ENCODE measurements at regions not wholly inside any gene's neighbourhood (a gene's known extent, or its start where the extent isn't known, plus 50 kb on each side); places are given as distances from the start of the nearest gene placed in this dataset.
"Not testable (repeated sequence)": the region's sequence is repeated elsewhere in the genome, so short reads cannot be mapped to it uniquely, and the experiment has no call there.

- DNase-seq (ENCODE audit: low read depth), result no peak
Measured at GRCh38 chr4:36590343-36590742, 308.9 kb downstream of the DTHD1 start.

GRCh38 chr4:36601864-36602495 is 320.6 kb downstream of the DTHD1 start:
- DNase-seq (ENCODE audit: low read depth), result no peak

- no peak for DNase-seq (ENCODE audit: low read depth)
Measured at GRCh38 chr4:36609661-36610060, 328.2 kb downstream of the DTHD1 start.

GRCh38 chr4:36610628-36611027 is 329.2 kb downstream of the DTHD1 start:
- no peak for DNase-seq (ENCODE audit: low read depth)

- DNase-seq (ENCODE audit: low read depth), result not testable (repeated sequence)
Measured at GRCh38 chr4:36613142-36613541, 331.7 kb downstream of the DTHD1 start.

DNA sequence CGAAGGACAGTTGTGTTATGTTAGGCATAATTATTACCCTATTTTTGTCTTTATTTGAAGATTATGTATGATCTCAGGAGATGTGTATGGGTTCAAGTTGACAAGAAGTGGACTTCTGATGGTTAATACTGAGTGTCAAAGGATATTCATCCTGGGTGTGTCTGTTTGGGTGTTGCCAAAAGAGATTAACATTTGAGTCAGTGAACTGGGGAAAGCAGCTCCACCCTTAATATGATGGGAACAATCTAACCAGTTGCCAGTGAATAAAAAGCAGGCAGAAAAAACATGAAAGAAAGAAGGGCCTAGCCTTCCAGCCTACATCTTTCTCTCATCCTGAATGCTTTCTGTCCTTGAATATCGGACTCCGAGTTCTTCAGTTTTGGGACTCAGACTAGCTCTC is 332.6 kb downstream of the DTHD1 start:
- DNase-seq (ENCODE audit: low read depth), result no peak

DNA sequence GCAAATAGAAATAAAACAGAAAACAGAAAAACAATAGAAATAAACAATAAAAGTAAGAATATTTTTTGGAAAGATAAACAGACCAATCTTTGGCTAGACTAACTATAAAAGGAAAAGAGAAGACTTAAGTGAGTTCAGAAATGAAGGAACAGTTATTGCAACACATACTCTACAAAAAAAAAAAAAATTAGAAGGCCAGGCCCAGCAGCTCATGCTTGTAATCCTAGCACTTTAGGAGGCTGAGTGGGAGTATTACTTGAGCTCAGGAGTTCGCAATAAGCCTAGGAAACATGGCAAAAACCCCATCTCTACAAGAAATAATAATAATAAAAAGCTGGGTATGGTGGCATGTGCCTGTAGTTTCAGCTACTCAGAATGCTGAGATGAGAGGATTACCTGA is 336.7 kb downstream of the DTHD1 start:
- DNase-seq (ENCODE audit: low read depth), result no peak

DNA sequence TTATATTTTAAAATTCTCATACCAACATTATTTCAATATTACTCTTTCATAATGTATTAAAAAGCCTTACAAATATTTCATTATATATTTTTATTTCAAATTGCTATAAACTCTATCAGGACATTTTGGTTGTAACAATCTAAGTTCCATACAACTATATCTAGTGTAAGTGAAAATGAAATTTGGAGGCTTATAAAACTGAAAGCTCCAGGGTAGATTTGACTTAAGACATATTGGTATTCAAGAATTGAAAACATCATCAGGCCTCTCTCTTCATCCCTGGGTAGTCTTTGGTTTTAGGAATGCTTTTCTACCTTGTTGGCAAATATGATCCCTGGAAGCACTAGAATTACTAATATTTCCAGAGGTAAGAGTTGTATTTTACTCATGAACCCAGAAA is 342.6 kb downstream of the DTHD1 start:
- DNase-seq (ENCODE audit: low read depth), result no peak

DNA sequence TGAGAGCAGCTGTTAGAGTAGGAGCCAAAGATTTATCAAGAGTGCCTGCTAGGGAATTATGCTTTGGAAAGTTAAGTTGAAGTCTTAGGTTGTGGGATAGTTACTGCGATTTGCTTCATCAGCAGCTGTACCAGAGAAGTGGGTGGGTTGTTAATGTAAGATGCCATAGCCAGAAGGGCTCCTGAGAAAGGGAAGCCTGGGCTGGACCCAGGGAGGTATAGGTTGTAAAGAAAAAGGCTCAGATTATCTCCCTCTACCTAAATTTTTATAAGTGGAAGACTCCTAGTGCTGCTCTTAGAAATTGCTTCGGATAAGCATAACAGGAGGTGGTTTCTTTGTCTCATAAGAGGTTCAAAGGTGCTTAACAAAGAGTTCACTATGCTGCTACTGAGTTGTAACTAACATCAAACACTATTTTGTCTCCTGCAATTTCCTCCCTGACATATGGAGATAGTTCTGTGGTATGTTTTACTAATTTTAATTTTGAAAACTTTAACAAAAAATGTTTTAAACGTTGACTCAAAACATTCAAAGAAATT is 356.9 kb downstream of the DTHD1 start:
- DNase-seq (ENCODE audit: low read depth), result no peak

- no peak for DNase-seq (ENCODE audit: low read depth)
Measured at GRCh38 chr4:36640876-36641275, 359.5 kb downstream of the DTHD1 start.

DNA sequence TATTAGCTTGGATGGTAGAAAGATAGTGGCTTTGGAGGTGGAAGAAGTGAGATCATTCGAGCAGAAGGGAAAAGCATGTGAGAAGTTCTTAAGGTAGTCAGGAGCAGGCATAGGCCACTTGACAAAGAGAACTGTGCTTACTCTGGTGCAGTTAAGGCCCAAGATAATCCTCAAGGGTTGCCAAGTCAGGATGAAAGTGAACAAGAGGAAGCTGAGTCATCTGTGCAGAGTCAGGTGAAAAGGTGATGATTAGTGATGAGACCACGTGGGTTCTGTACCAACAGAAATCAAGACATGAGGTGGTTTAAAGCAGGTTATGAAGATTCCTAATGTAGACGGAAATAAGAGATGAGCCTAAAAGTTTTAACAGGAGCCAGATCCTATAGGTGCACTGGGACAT is 369.8 kb downstream of the DTHD1 start:
- no peak for DNase-seq (ENCODE audit: low read depth)

- DNase-seq (ENCODE audit: low read depth), result no peak
Measured at GRCh38 chr4:36652857-36653256, 371.4 kb downstream of the DTHD1 start.

DNA sequence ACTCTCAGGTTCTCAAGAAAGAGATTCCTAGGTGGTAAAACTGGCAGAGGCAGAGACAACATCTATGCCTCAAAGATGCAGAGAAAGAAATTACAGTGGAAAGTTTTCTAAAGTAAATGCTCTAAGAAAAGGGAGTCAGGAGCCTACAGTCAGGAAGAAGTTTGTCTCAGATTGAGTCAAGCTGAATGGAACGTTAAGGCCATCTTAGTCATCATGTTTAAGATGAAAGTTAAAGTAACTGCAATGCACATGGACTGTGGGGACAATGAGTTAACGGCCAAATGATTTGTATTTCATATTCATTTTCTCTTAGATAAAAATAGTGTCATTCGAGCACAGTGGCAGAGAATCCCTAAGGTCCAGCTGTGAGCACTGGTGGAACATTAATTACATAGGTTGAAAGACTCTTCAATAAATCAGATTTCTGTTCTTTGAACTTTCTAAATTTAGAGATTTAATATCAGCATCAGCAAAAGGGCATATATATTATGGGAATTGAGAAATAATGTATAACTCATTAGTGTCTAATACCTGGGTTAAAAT is 384.6 kb downstream of the DTHD1 start:
- no peak for DNase-seq (ENCODE audit: low read depth)

DNA sequence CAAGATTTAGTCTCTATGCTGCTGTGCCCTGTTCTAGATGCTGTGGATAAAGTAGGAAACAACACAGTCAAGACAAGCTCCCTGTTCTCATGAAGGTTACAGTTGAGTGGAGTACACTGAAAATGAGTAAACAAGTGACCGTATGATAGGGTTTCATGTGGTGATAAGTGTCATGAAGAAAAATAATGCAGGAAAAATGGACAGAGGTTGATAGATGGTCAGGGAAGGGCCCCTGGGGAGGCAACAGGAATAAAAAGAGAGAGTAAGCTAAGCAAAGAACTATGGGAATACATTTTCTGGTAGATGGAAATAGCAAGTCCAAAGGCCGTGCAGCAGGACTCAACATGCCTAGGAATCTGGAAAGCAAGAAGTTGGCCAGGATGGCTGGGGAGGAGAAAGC is 394.0 kb downstream of the DTHD1 start:
- no peak for DNase-seq (ENCODE audit: low read depth)

GRCh38 chr4:36676139-36677050 is 395.0 kb downstream of the DTHD1 start:
- DNase-seq (ENCODE audit: low read depth), result no peak

DNA sequence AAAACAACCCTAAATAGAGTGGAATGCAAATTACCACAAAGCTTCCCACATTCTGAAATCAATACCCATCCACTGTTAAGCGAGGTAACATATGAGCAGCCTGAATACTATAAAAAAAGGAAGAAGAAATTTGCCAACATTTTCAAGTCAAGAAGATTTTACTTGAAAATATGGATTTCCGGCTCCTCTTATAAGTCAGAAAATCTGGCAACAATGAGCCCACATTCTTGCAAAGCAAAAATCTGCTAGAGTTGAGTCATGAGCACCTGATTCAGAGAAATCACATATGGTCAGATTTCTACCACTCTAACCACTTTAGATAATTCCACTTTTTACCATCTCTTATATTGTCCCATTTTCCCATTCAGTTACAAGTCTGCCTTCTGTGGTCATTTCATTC is 395.7 kb downstream of the DTHD1 start:
- no peak for DNase-seq (ENCODE audit: low read depth)

DNA sequence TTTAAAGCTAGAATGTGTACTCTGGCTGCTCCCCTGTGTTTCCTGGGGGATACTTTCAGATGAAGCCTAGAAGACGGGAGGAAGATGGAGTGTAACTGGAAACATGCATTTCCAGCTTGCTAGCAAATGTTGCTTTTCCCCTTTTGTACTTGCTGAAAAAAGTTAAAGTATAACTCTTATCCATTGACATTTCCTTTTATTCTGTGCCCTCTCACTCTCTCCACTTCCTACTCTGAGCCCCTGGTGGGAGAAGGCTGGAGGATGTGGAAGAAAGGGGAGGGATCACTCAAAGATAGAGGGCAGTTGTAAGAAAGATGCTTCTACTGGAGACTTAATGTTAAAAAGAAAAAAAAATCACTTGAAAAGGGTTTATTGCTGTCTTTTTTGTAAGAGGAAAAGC is 396.5 kb downstream of the DTHD1 start:
- no peak for DNase-seq (ENCODE audit: low read depth)

- no peak for DNase-seq (ENCODE audit: low read depth)
Measured at GRCh38 chr4:36687681-36688080, 406.3 kb downstream of the DTHD1 start.

DNA sequence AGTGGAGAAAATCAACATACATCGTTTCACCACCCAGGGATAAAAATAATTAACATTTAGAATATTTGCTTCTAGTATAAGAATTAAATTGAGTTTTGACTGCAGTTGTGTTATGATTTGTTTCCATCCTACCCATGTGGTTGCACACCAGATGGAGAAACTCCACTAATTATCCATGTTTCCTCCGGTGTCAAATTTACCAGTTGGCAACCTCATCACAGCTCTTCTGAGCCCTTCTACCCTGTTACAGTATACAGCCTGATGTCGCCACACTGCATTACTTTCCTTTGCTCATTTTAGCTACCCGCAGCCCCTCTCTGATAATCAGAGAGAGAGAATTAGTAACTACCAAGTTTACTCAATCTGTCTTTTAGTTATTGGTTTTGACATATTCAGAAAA is 411.2 kb downstream of the DTHD1 start:
- no peak for DNase-seq (ENCODE audit: low read depth)

- no peak for DNase-seq (ENCODE audit: low read depth)
Measured at GRCh38 chr4:36702245-36702644, 420.8 kb downstream of the DTHD1 start.

DNA sequence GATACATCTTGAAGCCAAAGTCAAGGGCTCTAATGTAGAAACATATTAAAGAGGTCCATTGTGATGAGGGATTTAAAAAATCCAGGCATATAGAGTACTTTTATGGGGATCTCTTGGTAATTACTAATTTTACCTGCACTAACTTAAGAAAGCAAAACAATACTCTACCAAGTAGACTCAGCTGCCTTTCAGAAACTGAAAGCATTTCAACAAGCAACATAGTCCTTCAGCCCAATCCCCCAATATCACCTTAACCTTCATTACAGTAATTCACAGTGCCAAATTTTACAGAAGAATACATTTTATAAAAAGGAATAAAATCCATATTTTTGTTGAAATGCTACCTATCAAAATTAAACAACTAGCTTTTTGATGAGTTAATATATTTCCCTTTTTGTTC is 422.9 kb downstream of the DTHD1 start:
- no peak for DNase-seq (ENCODE audit: low read depth)

- no peak for DNase-seq (ENCODE audit: low read depth)
Measured at GRCh38 chr4:36709991-36710390, 428.6 kb downstream of the DTHD1 start.

DNA sequence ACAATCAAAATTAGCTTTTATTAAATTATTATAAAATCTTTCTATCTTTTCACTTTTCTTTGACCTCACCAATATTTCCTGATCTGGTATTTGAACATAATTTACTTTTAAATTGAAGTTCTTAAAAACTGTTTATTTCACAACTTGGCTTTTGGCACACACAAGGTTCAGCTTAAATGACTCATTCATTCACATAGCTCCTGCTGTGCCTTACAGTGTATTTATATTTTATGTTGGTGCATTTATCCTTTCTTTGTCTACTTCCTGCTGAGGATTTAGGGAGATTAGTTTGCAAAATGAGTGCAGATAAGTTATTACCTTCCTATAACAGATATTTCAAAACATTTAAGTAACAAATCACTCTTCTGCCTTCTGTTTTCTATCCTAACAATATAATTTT is 430.6 kb downstream of the DTHD1 start:
- DNase-seq (ENCODE audit: low read depth), result no peak
